SK-N-SH (cell line): ENCODE measurements at regions not wholly inside any gene's neighbourhood (a gene's known extent, or its start where the extent isn't known, plus 50 kb on each side); places are given as distances from the start of the nearest gene placed in this dataset.

Source experiments
- CTCF ChIA-PET: fragments of 300-600, 350-600 bp; formaldehyde crosslinking; extraction: SDS; loops from one replicate; lab custom pipeline; 2021; lab: Yijun Ruan, JAX
- POLR2A ChIA-PET: fragments of 350-600 bp; sonication (Branson Sonifier 250); formaldehyde crosslinking; extraction: SDS; loops from one replicate; lab custom pipeline; 2020; ENCODE audit warnings: antibody characterized with exemption, inconsistent platforms; lab: Yijun Ruan, JAX
- DNase-seq: peaks from one replicate; pipeline ENCODE4 v3.0.0; 2012
- H2AFZ ChIP-seq: fragments of 200-600 bp; sonication (generic); 2 replicates; pipeline ENCODE4 v1.8.1; 2016; ENCODE audit warnings: antibody characterized with exemption, mild to moderate bottlenecking, low read depth
- H3F3A ChIP-seq: fragments of 200-600 bp; sonication (generic); replicated peaks from 2 replicates; pipeline ENCODE3; 2016; ENCODE audit warnings: antibody characterized with exemption, mild to moderate bottlenecking; ENCODE audit not compliant: insufficient read depth
- H3K27ac ChIP-seq, 2 experiments: fragments of 200-500 bp in 1 of 2; fragments of 200-600 bp in 1 of 2; sonication (Bioruptor generic) in 1 of 2; sonication (generic), shearing (Covaris generic) in 1 of 2; 2 replicates each; pipeline versions ENCODE4 v1.5.1 to v1.6.1; 2014 to 2016; ENCODE audit warnings: low read depth in 2 of 2, inconsistent platforms in 1 of 2, low read length in 1 of 2, mild to moderate bottlenecking in 1 of 2, mixed read lengths in 1 of 2
- H3K27me3 ChIP-seq: fragments of 200-600 bp; sonication (generic), shearing (Covaris generic); 2 replicates; pipeline ENCODE4 v1.6.1; 2016; ENCODE audit warnings: mixed run types; ENCODE audit not compliant: insufficient read depth
- H3K36me3 ChIP-seq, 2 experiments: fragments of 200-500 bp in 1 of 2; fragments of 200-600 bp in 1 of 2; sonication (Bioruptor generic) in 1 of 2; sonication (generic) in 1 of 2; replicated peaks in 1 of 2; 2 replicates each; pipeline versions ENCODE3 to v1.5.1; 2014 to 2016; ENCODE audit warnings: low read length in 1 of 2, mild to moderate bottlenecking in 1 of 2; ENCODE audit not compliant: insufficient read depth in 2 of 2, control insufficient read depth in 1 of 2
- H3K4me1 ChIP-seq, 2 experiments: fragments of 200-500 bp in 1 of 2; fragments of 200-600 bp in 1 of 2; sonication (Bioruptor generic) in 1 of 2; sonication (generic), shearing (Covaris generic) in 1 of 2; 2 replicates each; pipeline versions ENCODE4 v1.5.1 to v1.6.1; 2014 to 2016; ENCODE audit warnings: low read depth in 1 of 2, low read length in 1 of 2, mixed run types in 1 of 2; ENCODE audit not compliant: insufficient read depth in 2 of 2, control insufficient read depth in 1 of 2
- H3K4me2 ChIP-seq: fragments of 200-600 bp; sonication (generic), shearing (Covaris generic); 2 replicates; pipeline ENCODE4 v1.6.1; 2017; ENCODE audit warnings: mixed run types
- H3K4me3 ChIP-seq, 2 experiments: fragments of 200-500 bp in 1 of 2; fragments of 200-600 bp in 1 of 2; sonication (Bioruptor generic) in 1 of 2; sonication (generic), shearing (Covaris generic) in 1 of 2; 2 replicates each; pipeline versions ENCODE4 v1.5.1 to v1.8.1; 2014 to 2016; ENCODE audit warnings: low read depth in 2 of 2, inconsistent platforms in 1 of 2, low read length in 1 of 2, mild to moderate bottlenecking in 1 of 2, mixed read lengths in 1 of 2, moderate library complexity in 1 of 2
- H3K79me2 ChIP-seq: fragments of 200-600 bp; sonication (generic); 2 replicates; pipeline ENCODE4 v1.8.1; 2017; ENCODE audit warnings: mild to moderate bottlenecking; ENCODE audit not compliant: insufficient read depth
- H3K9ac ChIP-seq: fragments of 200-600 bp; sonication (generic); 2 replicates; pipeline ENCODE4 v1.6.1; 2017; ENCODE audit warnings: mixed run types
- H3K9me2 ChIP-seq: fragments of 200-600 bp; sonication (generic); 2 replicates; pipeline ENCODE4 v1.6.1; 2017; ENCODE audit warnings: mixed run types
- H3K9me3 ChIP-seq: fragments of 200-600 bp; sonication (generic); 2 replicates; pipeline ENCODE4 v1.6.1; 2017; ENCODE audit warnings: mixed run types, mild to moderate bottlenecking, moderate library complexity
- H4K20me1 ChIP-seq: fragments of 200-600 bp; sonication (generic); 2 replicates; pipeline ENCODE4 v1.6.1; 2017; ENCODE audit warnings: mild to moderate bottlenecking, mixed run types; ENCODE audit not compliant: insufficient read depth
- CHD2 ChIP-seq: fragments of 150-350 bp; IDR thresholded peaks from 2 replicates; pipeline ENCODE4 v1.6.1; 2018; ENCODE audit warnings: low read length; ENCODE audit not compliant: partially characterized antibody
- CTCF ChIP-seq: fragments of 200-600 bp; sonication (generic); IDR thresholded peaks from 2 replicates; pipeline ENCODE4 v1.6.1; 2017; ENCODE audit warnings: antibody characterized with exemption, mild to moderate bottlenecking, moderate library complexity
- FOSL2 ChIP-seq: IDR thresholded peaks from 2 replicates; pipeline ENCODE4 v1.4.0; 2012; ENCODE audit warnings: low read depth, mild to moderate bottlenecking, moderate library complexity, borderline replicate concordance
- IRF3 ChIP-seq: fragments of 150-350 bp; IDR thresholded peaks from 2 replicates; pipeline ENCODE4 v1.6.1; 2016; ENCODE audit warnings: mild to moderate bottlenecking, low read depth, low read length
- MAX ChIP-seq: IDR thresholded peaks from 2 replicates; pipeline ENCODE4 v1.4.0; 2012; ENCODE audit warnings: low read depth
- MEF2A ChIP-seq: IDR thresholded peaks from 2 replicates; pipeline ENCODE4 v1.4.0; 2012; ENCODE audit warnings: low read depth, borderline replicate concordance
- TAF1 ChIP-seq: IDR thresholded peaks from 2 replicates; pipeline ENCODE4 v1.6.1; 2012; ENCODE audit warnings: low read depth, mild to moderate bottlenecking, low read length, moderate library complexity, borderline replicate concordance
- USF1 ChIP-seq: IDR thresholded peaks from 2 replicates; pipeline ENCODE4 v1.4.0; 2012; ENCODE audit warnings: low read depth, borderline replicate concordance
- YY1 ChIP-seq: IDR thresholded peaks from 2 replicates; pipeline ENCODE4 v1.4.0; 2012; ENCODE audit warnings: low read depth, mild to moderate bottlenecking
- ZBTB33 ChIP-seq: IDR thresholded peaks from 2 replicates; pipeline ENCODE4 v1.4.0; 2012; ENCODE audit warnings: low read depth, borderline replicate concordance
- WGBS: methylation state at CpG from one replicate; pipeline ENCODE4 v1.1.6; 2017; ENCODE audit warnings: low lambda C conversion rate; 5-methylcytosine and 5-hydroxymethylcytosine counted together

GRCh38 chr1:86235852-86236251, 79.3 kb upstream of the COL24A1 start:
- H3K4me3 ChIP-seq: no peak overlapping the region
- no peak for DNase-seq
- H3K27ac ChIP-seq: no peak overlapping the region
- POLR2A ChIA-PET: no interaction called here
- no peak overlapping the region for H3K9ac ChIP-seq
- peaks cover 7% of the 10 kb centered on the region; the same call in 1 of the 2 replicates for H3K27me3 ChIP-seq
- H3F3A ChIP-seq: no peaks in the 10 kb centered on the region
- H3K79me2 ChIP-seq: no peaks in the 10 kb centered on the region
- H4K20me1 ChIP-seq: no peaks in the 10 kb centered on the region
- no peak overlapping the region for H3K4me2 ChIP-seq
- TF ChIP-seq FOSL2: no peak
- no peak for TF ChIP-seq YY1
- no peak for TF ChIP-seq USF1
- TF ChIP-seq, all 33 proteins: peak for 0
- no peaks in the 10 kb centered on the region for H3K36me3 ChIP-seq
- CTCF ChIA-PET: no interaction called here
- H2AFZ ChIP-seq: no peak overlapping the region
- 20% methylated on average over 3 of the region's 3 CpGs for WGBS
- H3K9me2 ChIP-seq: no peaks in the 10 kb centered on the region
- H3K4me1 ChIP-seq: no peaks in the 10 kb centered on the region
- no peaks in the 10 kb centered on the region for H3K9me3 ChIP-seq

GRCh38 chr1:86233403-86233802, 76.8 kb upstream of the COL24A1 start:
- CTCF ChIA-PET: no interaction called here

More at GRCh38 chr1:86233403-86233802, 76.8 kb upstream of the COL24A1 start:
- TF ChIP-seq IRF3 (no peak), ZBTB33 (no peak), MEF2A (no peak), MAX (no peak), CTCF (no peak), CHD2 (no peak), TAF1 (no peak)
- TF ChIP-seq, all 33 proteins: peak for 0
- H4K20me1 ChIP-seq: no peaks in the 10 kb centered on the region
- no peak overlapping the region for H3K4me3 ChIP-seq
- WGBS: 0% methylated on average over 1 of the region's 1 CpG
- no peaks in the 10 kb centered on the region for H3K4me1 ChIP-seq
- no peaks in the 10 kb centered on the region for H3K79me2 ChIP-seq
- H3K9me3 ChIP-seq: no peaks in the 10 kb centered on the region
- no peaks in the 10 kb centered on the region for H3K36me3 ChIP-seq
- no peak overlapping the region for H3K4me2 ChIP-seq
- no peaks in the 10 kb centered on the region for H3K9me2 ChIP-seq
- no peak overlapping the region for H2AFZ ChIP-seq
- peaks cover 7% of the 10 kb centered on the region; the same call in 1 of the 2 replicates for H3K27me3 ChIP-seq
- DNase-seq: no peak
- no peaks in the 10 kb centered on the region for H3F3A ChIP-seq
- POLR2A ChIA-PET: no interaction called here
- H3K9ac ChIP-seq: no peak overlapping the region
- H3K27ac ChIP-seq: no peak overlapping the region
